SK-N-SH (cell line): ENCODE measurements at regions not wholly inside any gene's neighbourhood (a gene's known extent, or its start where the extent isn't known, plus 50 kb on each side); places are given as distances from the start of the nearest gene placed in this dataset.

Source experiments
- FOXM1 ChIP-seq: IDR thresholded peaks from 2 replicates; pipeline ENCODE4 v1.4.0; 2012; ENCODE audit warnings: low read depth, mild to moderate bottlenecking
- GATA2 ChIP-seq: sonication (generic); formaldehyde crosslinking; IDR thresholded peaks from 2 replicates; pipeline ENCODE4 v1.5.0; 2020; ENCODE audit warnings: mild to moderate bottlenecking, missing genetic modification reagents
- POLR2AphosphoS5 ChIP-seq: IDR thresholded peaks from 2 replicates; pipeline ENCODE4 v1.6.1; 2012; ENCODE audit warnings: low read depth, low read length
- SMC3 ChIP-seq: IDR thresholded peaks from 2 replicates; pipeline ENCODE4 v1.6.1; 2012; ENCODE audit warnings: low read depth, low read length, improper control_type of control experiment
- TAF1 ChIP-seq: IDR thresholded peaks from 2 replicates; pipeline ENCODE4 v1.6.1; 2012; ENCODE audit warnings: low read depth, mild to moderate bottlenecking, low read length, moderate library complexity, borderline replicate concordance
- TCF12 ChIP-seq: IDR thresholded peaks from 2 replicates; pipeline ENCODE4 v1.4.0; 2012
- TEAD4 ChIP-seq: IDR thresholded peaks from 2 replicates; pipeline ENCODE4 v1.4.0; 2012; ENCODE audit warnings: mild to moderate bottlenecking, borderline replicate concordance; ENCODE audit not compliant: insufficient read depth
- TF ChIP-seq, protein P1 (sequence below): IDR thresholded peaks from 2 replicates; pipeline ENCODE4 v1.4.0; 2012; ENCODE audit warnings: low read depth
- TF ChIP-seq, protein P2 (sequence below): fragments of 200-600 bp; sonication (generic); IDR thresholded peaks from 2 replicates; pipeline ENCODE4 v1.6.1; 2017; ENCODE audit warnings: antibody characterized with exemption, mild to moderate bottlenecking, moderate library complexity

DNA sequence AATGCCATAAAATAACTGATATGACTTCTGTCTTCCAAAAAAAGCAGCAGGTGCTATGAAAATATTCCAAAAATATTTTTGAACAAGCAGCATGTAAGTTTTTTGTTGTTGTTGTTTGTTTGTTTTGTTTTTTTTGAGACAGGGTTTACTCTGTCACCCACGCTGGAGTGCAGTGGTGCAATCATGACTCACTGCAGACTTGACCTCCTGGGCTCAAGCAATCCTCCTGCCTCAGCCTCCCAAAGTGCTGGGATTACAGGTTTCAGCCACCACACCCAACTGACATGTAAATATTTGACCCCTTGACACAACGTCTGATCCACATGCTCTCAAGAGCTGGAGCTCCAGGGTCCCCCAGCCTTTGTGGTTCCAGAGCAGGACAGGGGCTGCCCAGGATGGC, 98.4 kb downstream of the LITAF start:
- TF ChIP-seq TAF1 = no peak
- TF ChIP-seq, protein P1, sequence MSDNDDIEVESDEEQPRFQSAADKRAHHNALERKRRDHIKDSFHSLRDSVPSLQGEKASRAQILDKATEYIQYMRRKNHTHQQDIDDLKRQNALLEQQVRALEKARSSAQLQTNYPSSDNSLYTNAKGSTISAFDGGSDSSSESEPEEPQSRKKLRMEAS = no peak
- TF ChIP-seq, protein P2, sequence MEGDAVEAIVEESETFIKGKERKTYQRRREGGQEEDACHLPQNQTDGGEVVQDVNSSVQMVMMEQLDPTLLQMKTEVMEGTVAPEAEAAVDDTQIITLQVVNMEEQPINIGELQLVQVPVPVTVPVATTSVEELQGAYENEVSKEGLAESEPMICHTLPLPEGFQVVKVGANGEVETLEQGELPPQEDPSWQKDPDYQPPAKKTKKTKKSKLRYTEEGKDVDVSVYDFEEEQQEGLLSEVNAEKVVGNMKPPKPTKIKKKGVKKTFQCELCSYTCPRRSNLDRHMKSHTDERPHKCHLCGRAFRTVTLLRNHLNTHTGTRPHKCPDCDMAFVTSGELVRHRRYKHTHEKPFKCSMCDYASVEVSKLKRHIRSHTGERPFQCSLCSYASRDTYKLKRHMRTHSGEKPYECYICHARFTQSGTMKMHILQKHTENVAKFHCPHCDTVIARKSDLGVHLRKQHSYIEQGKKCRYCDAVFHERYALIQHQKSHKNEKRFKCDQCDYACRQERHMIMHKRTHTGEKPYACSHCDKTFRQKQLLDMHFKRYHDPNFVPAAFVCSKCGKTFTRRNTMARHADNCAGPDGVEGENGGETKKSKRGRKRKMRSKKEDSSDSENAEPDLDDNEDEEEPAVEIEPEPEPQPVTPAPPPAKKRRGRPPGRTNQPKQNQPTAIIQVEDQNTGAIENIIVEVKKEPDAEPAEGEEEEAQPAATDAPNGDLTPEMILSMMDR = no peak
- no peak for TF ChIP-seq TEAD4
- TF ChIP-seq POLR2AphosphoS5 = no peak
- no peak for TF ChIP-seq GATA2 (CRISPR knock-in tag)
- TF ChIP-seq FOXM1 = no peak
- no peak for TF ChIP-seq TCF12
- TF ChIP-seq SMC3 = no peak
